ENCODE measurements at regions not wholly inside any gene's neighbourhood (a gene's known extent, or its start where the extent isn't known, plus 50 kb on each side); places are given as distances from the start of the nearest gene placed in this dataset.
A peak's percentile ranks its signal among the peaks of the same experiment; 100 is the strongest.

GRCh38 chr12:115763982-115764621 lies 513.4 kb downstream of the MED13L start:
- H3K4me1 Mint-ChIP-seq = peaks cover 39% of the 10 kb centered on the region
- peaks cover 4% of the 10 kb centered on the region for H3K9me3 Mint-ChIP-seq
- H3K4me3 Mint-ChIP-seq = no peak overlapping the region
- H3K27me3 Mint-ChIP-seq (ENCODE audit: low read depth, poor library complexity) = peaks cover 9% of the 10 kb centered on the region
- TF ChIP-seq CTCF (IDR thresholded peaks at IDR 0.05) = no peak
- no peak for DNase-seq
- no peaks in the 10 kb centered on the region for H3K36me3 Mint-ChIP-seq (ENCODE audit: low read depth)
- H3K27ac Mint-ChIP-seq = no peak overlapping the region

- H3K36me3 Mint-ChIP-seq (ENCODE audit: low read depth) = no peaks in the 10 kb centered on the region
- peaks cover 9% of the 10 kb centered on the region for H3K27me3 Mint-ChIP-seq (ENCODE audit: low read depth, poor library complexity)
- H3K4me1 Mint-ChIP-seq = peaks cover 44% of the 10 kb centered on the region
- H3K27ac Mint-ChIP-seq = no peak overlapping the region
- H3K9me3 Mint-ChIP-seq = peaks cover 4% of the 10 kb centered on the region
- H3K4me3 Mint-ChIP-seq = no peak overlapping the region
- DNase-seq = no peak
- TF ChIP-seq CTCF (IDR thresholded peaks at IDR 0.05) = no peak
These were observed 514.1 kb downstream of the MED13L start for GRCh38 chr12:115763376-115763775.

- Mint-ChIP-seq H3K27ac (no peak overlapping the region), H3K27me3 (ENCODE audit: low read depth, poor library complexity) (peaks cover 9% of the 10 kb centered on the region), H3K4me3 (no peak overlapping the region), H3K9me3 (peaks cover 4% of the 10 kb centered on the region), H3K36me3 (ENCODE audit: low read depth) (no peaks in the 10 kb centered on the region), H3K4me1 (peaks cover 48% of the 10 kb centered on the region)
- TF ChIP-seq CTCF (IDR thresholded peaks at IDR 0.05) = no peak
- no peak for DNase-seq
These were observed 514.6 kb downstream of the MED13L start for GRCh38 chr12:115762936-115763335.

GRCh38 chr12:115761784-115762183 lies 515.7 kb downstream of the MED13L start:
- Mint-ChIP-seq H3K4me1 (peaks cover 60% of the 10 kb centered on the region), H3K27me3 (ENCODE audit: low read depth, poor library complexity) (peaks cover 9% of the 10 kb centered on the region), H3K27ac (peak overlapping the region; percentile 66), H3K9me3 (no peaks in the 10 kb centered on the region), H3K36me3 (ENCODE audit: low read depth) (no peaks in the 10 kb centered on the region), H3K4me3 (no peak overlapping the region)
- no peak for TF ChIP-seq CTCF (IDR thresholded peaks at IDR 0.05)
- DNase-seq = no peak

- Mint-ChIP-seq H3K9me3 (no peaks in the 10 kb centered on the region), H3K27me3 (ENCODE audit: low read depth, poor library complexity) (peaks cover 6% of the 10 kb centered on the region), H3K27ac (no peak overlapping the region), H3K4me3 (no peak overlapping the region), H3K36me3 (ENCODE audit: low read depth) (no peaks in the 10 kb centered on the region), H3K4me1 (peaks cover 75% of the 10 kb centered on the region)
- TF ChIP-seq CTCF (IDR thresholded peaks at IDR 0.05) = no peak
- no peak for DNase-seq
These were observed 517.3 kb downstream of the MED13L start for GRCh38 chr12:115760231-115760630.

Data from nephron progenitor cell (in vitro differentiated cells).